GM18873 (cell line): ENCODE measurements at regions not wholly inside any gene's neighbourhood (a gene's known extent, or its start where the extent isn't known, plus 50 kb on each side); places are given as distances from the start of the nearest gene placed in this dataset.
"Not testable (repeated sequence)": the region's sequence is repeated elsewhere in the genome, so short reads cannot be mapped to it uniquely, and the experiment has no call there.

Source experiments
- ATAC-seq: cut with Tn5 transposase; IDR thresholded peaks from one replicate; pipeline ENCODE4 v1.9.1; 2021; ENCODE audit warnings: mild to moderate bottlenecking, moderate library complexity, moderate number of reproducible peaks; ENCODE audit not compliant: unreplicated experiment, low FRiP score

GRCh38 chr3:105974381-105974780 is 105.6 kb upstream of the CBLB start:
- ATAC-seq: no peak

DNA sequence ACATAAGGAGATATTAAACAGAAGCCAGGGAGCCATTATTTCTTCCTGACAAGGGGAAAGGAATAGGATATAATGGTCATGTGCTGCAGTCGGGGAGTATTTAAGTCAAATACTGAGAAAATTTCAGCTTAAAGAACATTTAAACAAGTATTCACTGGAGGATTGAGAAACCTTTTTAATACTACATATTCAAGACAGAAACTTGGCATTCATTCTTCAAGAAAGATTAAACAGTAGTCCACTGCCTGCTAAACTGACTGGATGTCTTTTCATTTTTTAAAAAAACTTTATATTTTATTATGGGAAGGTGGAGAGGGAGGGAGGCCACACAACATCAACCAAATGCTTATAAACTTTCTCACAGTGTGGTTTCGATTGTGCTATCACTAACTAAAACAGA is 107.4 kb upstream of the CBLB start:
- ATAC-seq: no peak

DNA sequence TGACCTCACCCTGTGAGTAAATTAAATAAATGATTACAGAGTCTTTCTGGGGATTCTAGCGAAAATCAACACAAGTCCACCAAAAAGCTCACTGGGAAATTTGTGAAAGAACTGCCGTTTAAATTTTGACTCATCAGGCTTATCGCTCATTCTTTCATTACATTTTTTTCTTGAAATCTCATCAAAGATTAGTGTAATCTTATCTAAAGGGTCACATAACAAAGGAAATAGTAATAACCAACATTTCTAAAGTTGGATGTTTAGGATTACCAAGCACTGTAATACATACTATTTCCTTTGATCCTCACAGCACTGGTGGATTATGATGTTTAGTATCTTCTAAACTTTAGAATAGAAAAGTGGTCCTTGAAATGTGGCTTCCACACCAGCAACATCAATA is 111.1 kb upstream of the CBLB start:
- no peak for ATAC-seq

DNA sequence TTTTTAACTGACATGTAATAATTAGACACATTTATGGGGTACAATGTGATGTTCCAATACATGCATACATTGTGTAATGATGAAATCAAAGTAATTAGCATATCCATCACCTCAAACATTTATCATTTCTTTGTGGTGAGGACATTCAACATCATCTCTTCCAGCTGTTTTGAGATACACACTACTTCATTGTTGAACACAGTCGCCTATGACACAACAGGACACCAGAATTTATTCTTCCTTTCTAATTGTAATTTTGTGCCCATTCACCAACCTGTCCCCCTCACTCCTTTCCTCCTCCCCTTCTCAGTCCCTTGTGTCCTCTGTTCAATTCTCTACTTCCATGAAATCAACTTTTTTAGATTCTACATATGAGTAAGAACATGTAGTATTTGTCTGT is 113.4 kb upstream of the CBLB start:
- no peak for ATAC-seq

DNA sequence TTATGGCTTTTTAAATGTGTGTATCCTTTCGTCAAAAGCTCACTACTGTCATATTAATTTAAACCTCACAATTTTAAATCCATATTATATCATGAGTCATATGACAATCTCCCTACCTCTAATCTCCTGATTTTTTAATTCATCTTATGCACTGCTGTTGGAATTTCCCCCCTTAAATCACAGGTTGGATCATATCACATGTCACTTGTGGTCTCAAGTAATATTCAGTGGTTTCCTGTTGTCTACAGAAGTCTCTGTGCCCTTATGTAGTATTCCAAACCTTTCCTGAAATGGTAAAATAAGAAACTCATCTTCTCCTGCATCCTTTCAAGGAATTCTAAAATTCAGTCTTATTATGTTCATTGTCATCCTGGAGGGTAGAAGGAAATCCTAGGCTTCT is 116.0 kb upstream of the CBLB start:
- ATAC-seq: no peak

DNA sequence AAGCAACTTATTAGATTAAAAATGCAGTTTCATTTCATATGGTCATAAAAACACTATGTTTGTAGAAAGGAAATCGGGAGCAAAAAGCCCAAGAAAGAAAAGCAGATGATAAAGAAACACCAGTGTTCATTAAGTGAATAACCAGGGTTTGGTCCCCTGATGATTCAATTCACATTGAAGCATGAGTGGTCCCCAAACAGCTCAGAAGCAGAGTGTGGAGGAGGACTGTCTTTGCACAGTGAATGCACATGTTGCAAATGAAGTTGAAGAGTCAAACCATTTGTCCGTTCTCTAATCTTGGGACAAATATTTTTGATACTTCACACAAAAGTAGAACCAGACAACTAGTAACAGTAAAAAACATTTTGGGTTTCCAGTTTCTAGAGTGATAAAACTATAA is 117.5 kb upstream of the CBLB start:
- ATAC-seq: not testable (repeated sequence)

- ATAC-seq: no peak
Measured at GRCh38 chr3:105987809-105988208, 119.0 kb upstream of the CBLB start.

DNA sequence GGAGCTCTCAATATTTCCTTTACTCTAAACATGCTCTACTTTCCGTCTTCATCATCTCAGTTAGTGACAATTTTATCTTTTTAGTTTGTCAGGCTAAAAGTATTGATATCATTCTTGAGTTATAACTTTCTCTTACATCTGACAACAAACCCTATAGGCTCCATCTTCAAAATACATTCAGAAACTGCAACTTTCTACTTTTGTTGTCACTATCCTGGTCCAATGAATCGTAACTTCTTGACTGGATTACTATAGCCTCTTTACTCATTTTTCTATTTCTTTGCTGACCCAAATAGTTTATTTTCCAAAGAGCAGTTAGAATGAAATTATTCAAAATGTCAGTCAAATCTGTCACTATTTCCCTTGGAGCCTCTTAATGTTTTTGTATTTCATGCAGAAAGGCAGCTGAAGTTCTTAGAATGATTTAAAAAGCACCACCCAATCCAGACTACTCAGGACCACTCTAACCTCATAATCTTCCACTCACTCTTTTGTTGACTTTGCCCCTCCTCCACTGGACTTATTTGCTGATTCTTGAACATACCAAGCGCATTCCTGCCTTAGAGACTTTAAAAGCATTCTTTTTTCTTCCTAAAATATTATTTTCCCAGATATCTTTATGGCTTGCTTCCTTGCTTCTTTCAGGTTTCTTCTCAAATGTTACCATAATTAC is 119.9 kb upstream of the CBLB start:
- ATAC-seq: no peak

- no peak for ATAC-seq
Measured at GRCh38 chr3:105996781-105997180, 128.0 kb upstream of the CBLB start.

DNA sequence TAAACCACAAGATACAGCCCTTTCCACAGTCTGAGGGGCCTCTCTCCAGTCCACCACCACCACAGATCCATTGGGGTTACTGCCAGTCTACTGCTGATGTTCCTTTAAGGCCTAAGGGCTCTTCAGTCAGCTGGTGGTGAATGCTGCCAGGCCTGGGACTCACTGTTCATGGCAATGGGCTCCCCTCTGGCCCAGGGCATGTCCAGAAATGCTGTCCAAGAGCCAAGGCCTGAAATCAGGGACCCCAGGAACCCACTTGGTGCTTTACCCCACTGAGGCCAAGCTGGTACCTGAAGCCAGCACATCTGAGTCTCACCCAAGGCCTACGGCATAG is 128.6 kb upstream of the CBLB start:
- no peak for ATAC-seq

GRCh38 chr3:105997800-105998526 is 129.2 kb upstream of the CBLB start:
- ATAC-seq: no peak

- no peak for ATAC-seq
Measured at GRCh38 chr3:105999856-106000255, 131.0 kb upstream of the CBLB start.

- ATAC-seq: no peak
Measured at GRCh38 chr3:106001923-106002322, 133.1 kb upstream of the CBLB start.

GRCh38 chr3:106004137-106004681 is 135.4 kb upstream of the CBLB start:
- ATAC-seq: no peak

DNA sequence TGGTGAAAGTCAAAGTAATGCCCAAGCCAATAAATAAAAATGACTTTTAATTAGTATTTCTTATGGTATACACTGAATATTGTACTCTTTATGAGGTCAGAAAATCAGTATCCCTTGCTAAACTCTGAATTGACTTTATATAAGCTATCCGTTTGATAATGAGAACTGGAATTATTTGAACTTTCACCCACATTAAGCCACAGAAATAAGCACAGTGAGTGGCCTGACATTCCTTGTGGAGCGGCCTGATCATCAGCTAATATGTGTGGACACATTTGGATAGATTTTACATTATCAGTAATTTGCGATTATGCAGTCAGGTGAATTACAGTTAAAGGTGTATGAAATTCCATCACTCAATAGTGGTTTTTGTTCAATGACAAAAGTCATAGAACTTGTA is 136.0 kb upstream of the CBLB start:
- no peak for ATAC-seq

DNA sequence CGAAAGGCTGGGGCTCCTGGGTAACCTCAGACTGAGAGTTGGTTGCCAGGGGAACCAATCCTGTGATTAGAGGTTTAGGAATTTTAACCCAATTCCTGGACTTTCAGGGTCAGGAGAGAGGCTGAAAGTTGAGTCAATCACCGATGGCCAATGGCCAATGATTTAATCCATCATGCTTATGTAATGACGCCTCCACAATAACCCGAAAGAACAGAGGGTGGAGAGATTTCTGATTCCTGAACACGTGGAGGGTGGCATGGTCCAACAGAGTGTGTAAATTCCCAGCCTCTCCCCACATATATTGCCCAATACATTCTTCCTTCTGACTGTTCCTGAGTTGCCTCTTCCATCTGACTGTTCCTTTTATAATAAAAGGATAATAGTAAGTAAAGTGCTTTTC is 137.2 kb upstream of the CBLB start:
- no peak for ATAC-seq

DNA sequence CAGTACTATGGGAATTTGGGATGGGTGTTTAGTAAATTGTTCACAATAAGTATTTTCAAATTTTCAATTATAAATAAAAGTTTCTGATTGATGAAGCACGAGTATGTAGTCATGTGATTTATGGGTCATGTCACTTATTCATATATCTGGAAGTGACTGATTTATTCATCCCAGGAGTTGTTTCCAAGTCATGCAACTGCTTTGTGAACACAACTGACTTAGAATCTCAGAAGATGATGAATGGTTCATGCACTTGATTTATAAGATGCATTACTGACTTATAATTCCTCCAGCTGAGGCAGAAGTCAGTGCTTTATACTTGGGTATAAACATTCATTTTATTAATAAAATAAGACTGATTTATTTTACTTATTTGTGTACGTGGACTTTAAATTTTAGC is 137.8 kb upstream of the CBLB start:
- no peak for ATAC-seq

DNA sequence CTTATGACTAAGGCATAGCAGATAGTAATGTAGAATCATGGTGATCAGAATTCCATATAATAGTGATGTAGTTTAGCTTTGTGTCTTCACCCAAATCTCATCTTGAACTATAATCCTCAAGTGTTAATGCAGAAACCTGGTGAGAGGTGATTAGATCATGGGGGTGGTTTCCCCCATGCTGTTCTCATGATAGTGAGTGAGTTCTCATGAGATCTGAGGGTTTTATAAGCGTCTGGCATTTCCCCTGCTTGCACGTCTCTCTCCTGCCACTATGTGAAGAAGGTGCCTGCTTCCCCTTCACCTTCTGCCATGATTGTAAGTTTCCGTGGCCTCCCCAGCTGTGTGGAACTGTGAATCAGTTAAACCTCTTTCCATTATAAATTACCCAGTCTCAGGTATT is 138.7 kb upstream of the CBLB start:
- no peak for ATAC-seq

DNA sequence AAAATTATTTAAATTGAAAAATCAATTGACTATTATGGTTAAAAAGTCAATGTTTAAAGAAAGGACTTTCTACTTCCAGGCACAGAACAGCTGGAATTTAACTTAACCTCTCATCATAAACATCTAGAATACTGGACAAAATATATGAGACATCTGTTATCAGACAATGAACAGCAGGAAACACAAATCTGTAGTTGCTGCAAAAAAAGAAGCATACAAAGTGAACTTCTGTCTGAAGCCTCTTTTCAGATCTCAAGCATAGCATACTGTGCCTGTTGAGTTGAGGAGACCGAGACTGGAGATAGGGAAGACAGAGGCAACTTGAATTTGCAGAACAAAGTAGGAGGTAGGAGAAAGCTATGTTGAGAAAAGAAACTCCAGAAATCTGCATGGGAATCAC is 140.0 kb upstream of the CBLB start:
- no peak for ATAC-seq

DNA sequence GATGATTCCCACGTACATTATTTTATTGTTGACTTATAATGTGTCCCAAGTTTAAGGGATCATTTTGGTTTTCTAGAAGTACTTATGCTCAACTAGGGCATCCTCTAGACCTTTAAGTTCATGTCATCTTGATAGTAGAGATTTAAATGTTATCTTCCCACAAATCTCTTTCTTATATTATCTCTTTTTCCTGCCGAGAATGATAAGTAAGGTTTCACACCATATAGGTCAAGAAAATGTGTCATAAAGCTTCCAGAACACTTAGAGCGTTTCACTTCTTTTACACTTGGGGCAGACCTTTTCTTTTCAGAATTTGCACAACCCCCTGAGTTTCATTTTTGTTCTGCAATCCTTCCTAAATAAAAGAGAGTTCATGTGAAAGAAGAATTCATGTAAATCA is 142.0 kb upstream of the CBLB start:
- no peak for ATAC-seq

GRCh38 chr3:106013971-106014370 is 145.2 kb upstream of the CBLB start:
- ATAC-seq: no peak

DNA sequence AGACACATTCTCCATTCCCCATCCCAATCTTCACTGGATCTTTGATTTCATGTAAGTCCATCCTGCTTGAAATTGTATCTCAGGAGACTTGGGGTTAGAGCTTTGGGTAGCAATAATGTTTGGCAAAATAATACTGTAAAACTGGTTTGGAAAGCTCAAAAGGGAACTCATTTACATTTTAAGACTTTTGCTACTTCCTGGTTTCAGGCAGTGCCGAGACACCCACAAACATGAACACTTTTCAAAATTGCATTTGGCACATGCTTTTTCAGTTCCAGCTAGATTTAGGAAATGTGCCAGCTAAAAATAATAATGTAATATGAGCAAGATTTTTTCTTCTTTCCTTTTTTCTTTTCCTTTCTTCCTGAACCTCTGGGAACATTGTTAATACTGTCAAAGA is 145.7 kb upstream of the CBLB start:
- ATAC-seq: no peak
